GM10248 (cell line): ENCODE measurements at regions not wholly inside any gene's neighbourhood (a gene's known extent, or its start where the extent isn't known, plus 50 kb on each side); places are given as distances from the start of the nearest gene placed in this dataset.

ENCODE experiments used
- CTCF ChIA-PET: fragments of 300-600 bp; sonication (Branson Sonifier 250); formaldehyde crosslinking; extraction: SDS; loops from one replicate; lab custom pipeline; 2021; ENCODE audit warnings: antibody characterized with exemption; lab: Yijun Ruan, JAX
- POLR2A ChIA-PET: fragments of 350-650 bp; sonication (Branson Sonifier 250); formaldehyde crosslinking; extraction: SDS; loops from one replicate; lab custom pipeline; 2020; ENCODE audit warnings: antibody characterized with exemption; lab: Yijun Ruan, JAX
- DNase-seq: peaks from one replicate; pipeline ENCODE4 v3.0.0; 2012; ENCODE audit errors: extremely low spot score
- TF ChIP-seq, protein P1 (sequence below): IDR thresholded peaks from 2 replicates; pipeline ENCODE4 v1.5.1; 2012; ENCODE audit warnings: mild to moderate bottlenecking, low read depth; ENCODE audit errors: extremely low read depth, missing control alignments, control extremely low read depth

DNA sequence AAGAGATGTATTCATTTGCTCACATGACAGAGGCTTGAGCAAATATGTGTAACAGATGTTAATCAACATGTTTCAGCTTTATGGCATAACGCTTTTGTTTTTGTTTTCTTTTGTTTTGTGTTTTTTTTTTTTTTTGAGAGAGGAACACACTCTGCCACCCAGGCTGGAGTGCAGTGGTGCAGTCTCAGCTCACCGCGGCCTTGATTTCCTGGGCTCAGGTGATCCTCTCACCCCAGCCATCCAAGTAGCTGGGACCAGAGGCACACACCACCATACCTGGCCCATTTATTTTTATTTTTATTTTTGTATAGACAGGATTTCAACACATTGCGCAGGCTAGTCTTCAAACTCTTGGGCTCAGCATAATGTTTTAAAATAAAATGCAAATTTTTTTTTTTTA, 1504.4 kb upstream of the CADM2 start:
- no peak for DNase-seq
- POLR2A ChIA-PET: interaction anchor here (0.6 kb wide), 1 partner anchor 1677 kb away, joined by 3 read pairs; no protein-coding TSS in a partner anchor
- TF ChIP-seq, protein P1, sequence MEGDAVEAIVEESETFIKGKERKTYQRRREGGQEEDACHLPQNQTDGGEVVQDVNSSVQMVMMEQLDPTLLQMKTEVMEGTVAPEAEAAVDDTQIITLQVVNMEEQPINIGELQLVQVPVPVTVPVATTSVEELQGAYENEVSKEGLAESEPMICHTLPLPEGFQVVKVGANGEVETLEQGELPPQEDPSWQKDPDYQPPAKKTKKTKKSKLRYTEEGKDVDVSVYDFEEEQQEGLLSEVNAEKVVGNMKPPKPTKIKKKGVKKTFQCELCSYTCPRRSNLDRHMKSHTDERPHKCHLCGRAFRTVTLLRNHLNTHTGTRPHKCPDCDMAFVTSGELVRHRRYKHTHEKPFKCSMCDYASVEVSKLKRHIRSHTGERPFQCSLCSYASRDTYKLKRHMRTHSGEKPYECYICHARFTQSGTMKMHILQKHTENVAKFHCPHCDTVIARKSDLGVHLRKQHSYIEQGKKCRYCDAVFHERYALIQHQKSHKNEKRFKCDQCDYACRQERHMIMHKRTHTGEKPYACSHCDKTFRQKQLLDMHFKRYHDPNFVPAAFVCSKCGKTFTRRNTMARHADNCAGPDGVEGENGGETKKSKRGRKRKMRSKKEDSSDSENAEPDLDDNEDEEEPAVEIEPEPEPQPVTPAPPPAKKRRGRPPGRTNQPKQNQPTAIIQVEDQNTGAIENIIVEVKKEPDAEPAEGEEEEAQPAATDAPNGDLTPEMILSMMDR: no peak
- CTCF ChIA-PET: no interaction called here

DNA sequence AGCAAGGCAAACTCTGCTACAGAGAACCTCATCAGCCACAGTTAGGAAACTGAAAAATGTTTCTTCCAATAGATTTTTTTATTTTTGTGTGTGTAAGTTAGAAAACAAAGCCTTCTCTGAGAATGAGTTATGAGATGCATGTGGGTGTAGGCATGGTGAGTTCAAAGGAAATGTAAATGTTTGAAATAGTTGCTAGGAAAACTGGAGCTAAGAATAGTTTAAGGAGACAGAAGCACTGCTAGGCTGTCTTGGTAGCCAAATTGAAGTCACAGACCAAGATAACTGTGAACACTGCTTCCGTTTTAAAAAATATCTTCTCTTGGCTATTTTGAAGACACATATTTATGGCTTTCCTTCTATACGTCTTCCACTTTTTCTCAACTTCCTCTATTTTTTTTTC, 1501.2 kb upstream of the CADM2 start:
- ChIA-PET POLR2A (no interaction called here), CTCF (interaction anchor here (1.1 kb wide), 1 partner anchor 9 kb away, joined by 3 read pairs; no protein-coding TSS in a partner anchor)
- TF ChIP-seq, protein P1: no peak
- no peak for DNase-seq

DNA sequence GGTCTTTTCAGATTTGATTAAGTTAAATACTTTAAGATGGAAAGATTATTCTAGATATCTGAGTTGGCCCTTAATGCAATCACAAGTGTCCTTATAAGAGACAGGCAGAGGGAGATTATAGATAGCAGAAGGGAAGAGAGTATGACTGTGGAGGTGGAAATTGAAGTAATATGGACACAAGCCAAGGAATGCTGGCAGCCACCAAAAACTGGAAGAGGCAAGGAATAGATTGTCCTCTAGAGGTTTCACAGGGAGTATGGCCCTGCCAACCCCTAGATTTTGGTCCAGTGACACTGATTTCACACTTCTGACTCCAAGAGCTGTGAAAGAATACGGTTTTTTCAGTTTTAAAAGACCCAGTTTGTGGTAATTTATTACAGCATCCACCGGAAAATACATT, 1498.7 kb upstream of the CADM2 start:
- ChIA-PET POLR2A (no interaction called here), CTCF (no interaction called here)
- TF ChIP-seq, protein P1: no peak
- DNase-seq: no peak

GRCh38 chr3:83461411-83461810, 1497.4 kb upstream of the CADM2 start:
- no peak for DNase-seq
- ChIA-PET CTCF (no interaction called here), POLR2A (no interaction called here)
- TF ChIP-seq, protein P1: no peak

GRCh38 chr3:83477563-83477962, 1481.2 kb upstream of the CADM2 start:
- ChIA-PET CTCF (no interaction called here), POLR2A (no interaction called here)
- TF ChIP-seq, protein P1: no peak
- DNase-seq: no peak

DNA sequence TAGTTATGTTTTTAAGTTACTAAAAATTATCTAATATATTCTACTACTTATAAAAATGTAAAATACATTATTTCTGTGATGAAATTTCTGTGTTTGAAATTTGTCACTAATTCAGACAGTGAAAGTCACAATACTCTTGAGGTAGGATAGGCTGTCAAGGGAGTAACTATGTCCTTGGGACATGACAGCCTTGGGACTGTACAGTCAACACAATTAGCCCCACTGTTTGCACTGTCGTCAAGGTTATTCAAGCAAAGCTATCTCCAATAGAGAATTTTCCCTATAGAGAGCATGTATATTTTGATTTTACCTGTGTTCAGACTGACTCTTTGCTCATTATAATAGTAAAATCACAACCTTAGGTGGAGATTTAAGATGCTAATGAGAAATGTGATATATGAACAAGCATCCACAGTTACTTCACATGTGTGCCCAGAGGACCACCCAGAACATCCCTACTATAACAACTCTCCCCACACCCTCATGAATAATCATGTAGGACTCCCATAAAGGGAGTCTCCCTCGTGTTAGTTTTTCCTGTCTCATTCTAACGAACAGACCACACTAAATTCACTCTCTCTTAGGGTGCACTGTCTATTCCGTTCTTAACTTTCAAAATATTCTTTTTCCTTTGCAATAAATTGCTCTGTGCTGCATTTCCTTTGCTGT, 1476.3 kb upstream of the CADM2 start:
- ChIA-PET POLR2A (no interaction called here), CTCF (no interaction called here)
- DNase-seq: no peak
- TF ChIP-seq, protein P1: no peak

DNA sequence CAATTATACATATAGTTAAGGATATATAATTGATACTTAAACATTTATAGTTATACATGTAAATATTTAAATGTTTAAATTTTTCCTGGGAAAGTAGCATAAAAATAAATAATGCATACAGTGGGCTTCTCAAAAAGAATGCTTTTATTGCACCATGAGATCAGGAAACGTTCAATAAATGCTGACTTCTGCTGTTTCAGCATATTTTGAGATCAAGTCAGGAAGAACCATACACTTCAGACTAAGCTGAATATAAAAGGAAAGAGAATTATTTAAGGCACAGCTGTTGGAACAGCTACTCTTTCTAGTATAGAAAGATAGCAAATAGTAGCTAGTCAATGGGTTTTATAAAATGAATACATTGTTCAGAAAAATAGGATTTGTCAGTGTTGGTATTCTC, 1462.3 kb upstream of the CADM2 start:
- TF ChIP-seq, protein P1: no peak
- no peak for DNase-seq
- ChIA-PET POLR2A (no interaction called here), CTCF (no interaction called here)
